Spleen (tissue), 11 donors: ENCODE measurements at regions not wholly inside any gene's neighbourhood (a gene's known extent, or its start where the extent isn't known, plus 50 kb on each side); places are given as distances from the start of the nearest gene placed in this dataset.

Experiments used
- DNase-seq: peaks from one replicate; pipeline ENCODE4 v3.0.0-alpha.2; 2020
- H3K27ac ChIP-seq, 8 donors: fragments of 200-600 bp; sonication (generic) in 7 of 8; 1 replicate in 4 of 8; 2 replicates in 4 of 8; pipeline versions ENCODE4 v1.5.0 to v1.8.0; 2016 to 2021; ENCODE audit warnings: inconsistent platforms in 4 of 8, mild to moderate bottlenecking in 4 of 8, moderate library complexity in 1 of 8
- H3K27me3 ChIP-seq, 7 donors: fragments of 200-600 bp; sonication (generic) in 6 of 7; replicated peaks in 1 of 7; 1 replicate in 4 of 7; 2 replicates in 3 of 7; pipeline versions ENCODE4 v1.5.0 to v1.8.0; 2016 to 2021; ENCODE audit warnings: inconsistent platforms in 3 of 7, mild to moderate bottlenecking in 1 of 7
- H3K36me3 ChIP-seq, 6 donors: fragments of 200-600 bp; sonication (generic) in 5 of 6; 1 replicate in 4 of 6; 2 replicates in 2 of 6; pipeline versions ENCODE4 v1.5.0 to v1.8.0; 2016 to 2021; ENCODE audit warnings: inconsistent platforms in 2 of 6
- H3K4me1 ChIP-seq, 6 donors: fragments of 200-600 bp; sonication (generic) in 5 of 6; 1 replicate in 3 of 6; 2 replicates in 3 of 6; pipeline versions ENCODE4 v1.5.0 to v1.8.0; 2016 to 2021; ENCODE audit warnings: inconsistent platforms in 3 of 6
- H3K4me3 ChIP-seq, 8 donors: fragments of 200-600 bp; sonication (generic) in 7 of 8; 1 replicate in 4 of 8; 2 replicates in 4 of 8; pipeline versions ENCODE4 v1.5.0 to v1.8.0; 2016 to 2021; ENCODE audit warnings: inconsistent platforms in 4 of 8, mild to moderate bottlenecking in 4 of 8, moderate library complexity in 2 of 8
- H3K9me3 ChIP-seq, 8 donors: fragments of 200-600 bp; sonication (generic) in 7 of 8; 1 replicate in 4 of 8; 2 replicates in 4 of 8; pipeline versions ENCODE4 v1.5.0 to v1.8.0; 2016 to 2021; ENCODE audit warnings: inconsistent platforms in 4 of 8
- CTCF ChIP-seq, 11 experiments: fragments of 200-600 bp in 7 of 11; fragments of 450-650 bp in 4 of 11; sonication (generic) in 4 of 11; IDR thresholded peaks in 8 of 11; conservative IDR thresholded peaks in 3 of 11; 1 replicate in 7 of 11; 2 replicates in 4 of 11; pipeline versions ENCODE4 v1.4.0 to v1.8.0; 2016 to 2021; ENCODE audit warnings: antibody characterized with exemption in 11 of 11, inconsistent platforms in 4 of 11, mild to moderate bottlenecking in 1 of 11
- POLR2A ChIP-seq, 3 donors: fragments of 450-650 bp; IDR thresholded peaks; one replicate each; pipeline ENCODE4 v1.5.1; 2017; ENCODE audit warnings: antibody characterized with exemption in 3 of 3, mild to moderate bottlenecking in 1 of 3
- POLR2AphosphoS5 ChIP-seq, 3 donors: sonication (generic); formaldehyde crosslinking; IDR thresholded peaks; one replicate each; pipeline ENCODE4 v1.5.1; 2017; ENCODE audit warnings: antibody characterized with exemption in 3 of 3
- WGBS, 5 donors: extraction: QIAGEN DNeasy Blood & Tissue Kit in 3 of 5; methylation state at CpG; one replicate each; pipeline versions ENCODE4 v1.1.5 to v1.1.7; 2013 to 2018; 5-methylcytosine and 5-hydroxymethylcytosine counted together
- intact Hi-C: fragments of 100-400 bp; cut with DNase I; formaldehyde crosslinking; loops from one replicate; pipeline ENCODE4 v1.15.0; 2023; ENCODE audit warnings: low total_unique reads
- donor health status: healthy with polysubstance abuse.
- donor health status: DM: no; HTN: no; CAD: no; lungs with moderate emphysema.
- donor health status: DM: no; HTN: no; CAD: no.
- donor health status: Bipolar disorder and iron deficiency.
- donor health status: healthy.
- donor health status: DM: no; HTN: no; CAD: no.
- donor health status: DM: yes; HTN: yes; CAD: no.

- TF ChIP-seq POLR2A (IDR thresholded peaks at IDR 0.05) (no peak), CTCF (IDR thresholded peaks at IDR 0.05 in 8 of 11, conservative IDR thresholded peaks at IDR 0.05 in 3 of 11) (no peak), POLR2AphosphoS5 (IDR thresholded peaks at IDR 0.05) (no peak)
- WGBS, 5 donors: 70 to 86% (median 80%) methylated on average over 4 of the region's 4 CpGs
These were observed 75.9 kb downstream of the HRH4 start for GRCh38 chr18:24536326-24536725.

DNA sequence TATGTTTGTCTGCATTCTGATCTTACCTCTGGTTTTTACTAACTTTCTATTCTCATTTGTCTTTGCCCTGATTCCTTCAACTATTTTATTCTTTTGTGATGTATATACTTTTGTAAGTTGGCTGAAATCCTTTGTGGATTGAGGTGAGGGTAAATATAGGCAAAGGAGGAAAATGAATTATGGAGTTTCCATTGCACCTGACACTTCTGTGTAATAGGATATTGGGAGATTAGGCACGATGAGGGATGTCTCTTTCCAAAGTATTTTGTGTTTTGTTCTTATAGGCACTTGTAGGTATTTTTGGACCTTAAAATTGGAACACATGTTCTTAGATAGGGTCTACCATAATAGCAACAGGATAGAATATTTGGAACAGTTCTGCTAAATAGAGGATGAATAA lies 76.4 kb downstream of the HRH4 start:
- peaks cover 0 to 5% (median 0%) of the 10 kb centered on the region in 7 donors for H3K27me3 ChIP-seq
- no peaks in the 10 kb centered on the region for H3K36me3 ChIP-seq
- WGBS, 5 donors: 79 to 93% (median 88%) methylated on average over 1 of the region's 1 CpG
- H3K4me3 ChIP-seq: no peak overlapping the region
- DNase-seq: no peak
- no peaks in the 10 kb centered on the region for H3K4me1 ChIP-seq
- no peaks in the 10 kb centered on the region for H3K9me3 ChIP-seq
- no peak overlapping the region for H3K27ac ChIP-seq
- no peak for TF ChIP-seq CTCF (IDR thresholded peaks at IDR 0.05 in 8 of 11, conservative IDR thresholded peaks at IDR 0.05 in 3 of 11)
- no peak for TF ChIP-seq POLR2AphosphoS5 (IDR thresholded peaks at IDR 0.05)
- no peak for TF ChIP-seq POLR2A (IDR thresholded peaks at IDR 0.05)
- intact Hi-C loops: no loop called here

More at GRCh38 chr18:24536326-24536725, 75.9 kb downstream of the HRH4 start:
- peaks cover 0 to 5% (median 0%) of the 10 kb centered on the region in 7 donors for H3K27me3 ChIP-seq
- intact Hi-C loops: no loop called here
- no peaks in the 10 kb centered on the region for H3K36me3 ChIP-seq
- no peaks in the 10 kb centered on the region for H3K9me3 ChIP-seq
- no peak overlapping the region for H3K4me3 ChIP-seq
- no peak overlapping the region for H3K27ac ChIP-seq
- no peak for DNase-seq
- H3K4me1 ChIP-seq: no peaks in the 10 kb centered on the region

GRCh38 chr18:24538414-24539264 lies 78.2 kb downstream of the HRH4 start:
- TF ChIP-seq CTCF (IDR thresholded peaks at IDR 0.05 in 8 of 11, conservative IDR thresholded peaks at IDR 0.05 in 3 of 11) (no peak), POLR2A (IDR thresholded peaks at IDR 0.05) (no peak), POLR2AphosphoS5 (IDR thresholded peaks at IDR 0.05) (no peak)
- no peak for DNase-seq
- H3K4me1 ChIP-seq: no peaks in the 10 kb centered on the region
- no peaks in the 10 kb centered on the region for H3K9me3 ChIP-seq
- intact Hi-C loops: no loop called here
- 32 to 43% (median 41%) methylated on average over 5 of the region's 5 CpGs for WGBS, 5 donors
- no peak overlapping the region for H3K27ac ChIP-seq
- no peak overlapping the region for H3K4me3 ChIP-seq
- H3K27me3 ChIP-seq: no peaks in the 10 kb centered on the region
- H3K36me3 ChIP-seq: no peaks in the 10 kb centered on the region

DNA sequence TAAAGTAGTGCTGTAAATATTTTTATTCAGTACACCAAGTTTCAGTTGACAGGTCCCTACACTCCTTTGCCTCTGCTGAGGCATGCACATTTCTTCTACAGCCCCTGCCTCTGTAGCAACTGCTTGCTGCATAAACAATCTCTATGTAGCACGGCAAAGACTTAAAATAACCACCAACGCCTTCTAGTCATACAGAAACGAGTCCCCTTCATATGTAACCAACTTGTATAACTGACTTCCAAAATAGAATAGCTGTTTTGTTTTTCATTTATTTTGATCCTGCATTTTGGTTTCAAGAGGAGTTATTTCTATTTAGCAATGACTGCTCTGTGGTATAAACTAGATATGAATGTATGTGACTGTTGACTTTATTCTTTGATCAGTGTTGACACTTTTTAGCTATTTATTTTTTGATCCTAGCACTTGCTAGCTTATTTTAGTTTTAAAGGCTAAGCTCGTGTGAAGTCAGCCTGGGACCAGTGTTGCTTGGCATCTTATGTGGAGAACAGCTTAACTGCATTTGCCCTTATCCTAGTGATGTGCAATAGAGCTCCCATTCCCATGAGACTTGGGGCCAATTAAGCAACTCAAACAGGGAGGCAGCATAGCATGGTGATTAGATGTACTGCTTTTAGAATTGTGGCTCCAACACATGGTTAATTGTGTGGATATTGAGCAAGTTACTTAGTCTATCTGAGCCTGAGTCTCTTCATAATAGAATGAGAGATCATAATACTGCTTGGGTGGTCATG lies 79.6 kb downstream of the HRH4 start:
- no peaks in the 10 kb centered on the region for H3K9me3 ChIP-seq
- H3K36me3 ChIP-seq: no peaks in the 10 kb centered on the region
- H3K27me3 ChIP-seq: no peaks in the 10 kb centered on the region
- no peak for DNase-seq
- 68 to 78% (median 77%) methylated on average over 4 of the region's 4 CpGs for whole genome bisulfite sequencing, 5 donors
- TF ChIP-seq POLR2AphosphoS5 (IDR thresholded peaks at IDR 0.05) (no peak), CTCF (IDR thresholded peaks at IDR 0.05 in 8 of 11, conservative IDR thresholded peaks at IDR 0.05 in 3 of 11) (no peak), POLR2A (IDR thresholded peaks at IDR 0.05) (no peak)
- no peaks in the 10 kb centered on the region for H3K4me1 ChIP-seq
- intact Hi-C loops: no loop called here
- H3K4me3 ChIP-seq: no peak overlapping the region
- no peak overlapping the region for H3K27ac ChIP-seq
